HEK293 (cell line): ENCODE measurements at regions not wholly inside any gene's neighbourhood (a gene's known extent, or its start where the extent isn't known, plus 50 kb on each side); places are given as distances from the start of the nearest gene placed in this dataset.

Experiments used
- CTCF ChIA-PET: fragments of 350-600 bp; formaldehyde crosslinking; extraction: SDS; loops from one replicate; lab custom pipeline; 2021; ENCODE audit warnings: antibody characterized with exemption; lab: Yijun Ruan, JAX
- POLR2A ChIA-PET: fragments of 300-600 bp; formaldehyde crosslinking; extraction: SDS; loops from one replicate; lab custom pipeline; 2020; ENCODE audit warnings: antibody characterized with exemption, inconsistent platforms; lab: Yijun Ruan, JAX
- H3K27ac ChIP-seq: fragments of 200-500 bp; sonication (Bioruptor generic); 2 replicates; pipeline ENCODE4 v1.5.1; 2014; ENCODE audit warnings: low read depth, low read length, control low read depth, inconsistent platforms; ENCODE audit errors: extremely low read depth
- H3K36me3 ChIP-seq, 2 experiments: fragments of 200-500 bp in 1 of 2; sonication (Bioruptor generic) in 1 of 2; 1 replicate in 1 of 2; 2 replicates in 1 of 2; pipeline ENCODE4 v1.5.1; 2014 to 2017; ENCODE audit warnings: inconsistent platforms in 2 of 2, low read length in 2 of 2; ENCODE audit not compliant: control insufficient read depth in 2 of 2, insufficient read depth in 1 of 2
- H3K4me1 ChIP-seq: fragments of 200-500 bp; sonication (Bioruptor generic); 2 replicates; pipeline ENCODE4 v1.5.1; 2014; ENCODE audit warnings: mild to moderate bottlenecking, low read length, inconsistent platforms; ENCODE audit not compliant: control insufficient read depth, insufficient read depth
- H3K4me3 ChIP-seq: 2 replicates; pipeline ENCODE4 v1.5.1; 2011; ENCODE audit warnings: low read depth, mild to moderate bottlenecking, control low read depth, low read length, moderate library complexity
- H3K9me3 ChIP-seq: fragments of 200-500 bp; sonication (Bioruptor generic); 2 replicates; pipeline ENCODE4 v1.5.1; 2014; ENCODE audit warnings: low read depth, low read length, inconsistent platforms; ENCODE audit not compliant: control insufficient read depth, insufficient read depth
- KLF1 ChIP-seq: fragments of 450-650 bp; formaldehyde crosslinking; IDR thresholded peaks from 2 replicates; pipeline ENCODE4 v1.5.1; 2016; ENCODE audit warnings: missing biosample characterization, missing genetic modification characterization
- SALL2 ChIP-seq: fragments of 450-650 bp; formaldehyde crosslinking; IDR thresholded peaks from 2 replicates; pipeline ENCODE4 v1.5.0; 2017; ENCODE audit warnings: missing biosample characterization, mild to moderate bottlenecking, missing genetic modification characterization, borderline replicate concordance
- YY2 ChIP-seq: fragments of 450-650 bp; formaldehyde crosslinking; IDR thresholded peaks from 2 replicates; pipeline ENCODE4 v1.5.1; 2016; ENCODE audit warnings: missing biosample characterization, missing genetic modification characterization
- ZBTB1 ChIP-seq: fragments of 450-650 bp; formaldehyde crosslinking; IDR thresholded peaks from 2 replicates; pipeline ENCODE4 v1.5.1; 2016; ENCODE audit warnings: missing biosample characterization, missing genetic modification characterization
- ZBTB11 ChIP-seq: fragments of 450-650 bp; formaldehyde crosslinking; conservative IDR thresholded peaks from 2 replicates; pipeline ENCODE4 v1.5.1; 2016; ENCODE audit warnings: low read depth, missing biosample characterization, missing genetic modification characterization
- ZBTB21 ChIP-seq: fragments of 450-650 bp; formaldehyde crosslinking; IDR thresholded peaks from 2 replicates; pipeline ENCODE4 v1.5.1; 2017; ENCODE audit warnings: missing biosample characterization, missing genetic modification characterization
- ZNF121 ChIP-seq: fragments of 450-650 bp; formaldehyde crosslinking; IDR thresholded peaks from 2 replicates; pipeline ENCODE4 v1.5.1; 2016; ENCODE audit warnings: missing biosample characterization, missing genetic modification characterization
- ZNF146 ChIP-seq: fragments of 450-650 bp; formaldehyde crosslinking; IDR thresholded peaks from 2 replicates; pipeline ENCODE4 v1.5.1; 2016; ENCODE audit warnings: missing biosample characterization, missing genetic modification characterization
- ZNF155 ChIP-seq: fragments of 450-650 bp; formaldehyde crosslinking; IDR thresholded peaks from 2 replicates; pipeline ENCODE4 v1.5.1; 2016; ENCODE audit warnings: missing biosample characterization, missing genetic modification characterization
- ZNF341 ChIP-seq: fragments of 450-650 bp; formaldehyde crosslinking; IDR thresholded peaks from 2 replicates; pipeline ENCODE4; 2016; ENCODE audit warnings: low read depth, missing biosample characterization, missing genetic modification characterization
- ZNF350 ChIP-seq: fragments of 450-650 bp; formaldehyde crosslinking; IDR thresholded peaks from 2 replicates; pipeline ENCODE4 v1.5.0; 2017; ENCODE audit warnings: missing biosample characterization, mild to moderate bottlenecking, missing genetic modification characterization
- ZNF514 ChIP-seq: fragments of 450-650 bp; formaldehyde crosslinking; IDR thresholded peaks from 2 replicates; pipeline ENCODE4 v1.5.1; 2016; ENCODE audit warnings: missing biosample characterization, missing genetic modification characterization
- ZNF621 ChIP-seq: fragments of 450-650 bp; formaldehyde crosslinking; IDR thresholded peaks from 2 replicates; pipeline ENCODE4 v1.5.1; 2017; ENCODE audit warnings: missing biosample characterization, missing genetic modification characterization
- ZNF837 ChIP-seq: fragments of 450-650 bp; formaldehyde crosslinking; IDR thresholded peaks from 2 replicates; pipeline ENCODE4 v1.5.1; 2016; ENCODE audit warnings: missing biosample characterization, missing genetic modification characterization
- TF ChIP-seq, protein P1 (sequence below): fragments of 450-650 bp; formaldehyde crosslinking; optimal IDR thresholded peaks from 2 replicates; pipeline ENCODE3; 2016; ENCODE audit warnings: missing biosample characterization, mild to moderate bottlenecking, missing genetic modification characterization
- TF ChIP-seq, protein P2 (sequence below): fragments of 450-650 bp; formaldehyde crosslinking; IDR thresholded peaks from 2 replicates; pipeline ENCODE4 v1.5.1; 2016; ENCODE audit warnings: missing biosample characterization, missing genetic modification characterization
- TF ChIP-seq, protein P3 (sequence below): sonication (generic); formaldehyde crosslinking; IDR thresholded peaks from 2 replicates; pipeline ENCODE4 v1.8.1; 2022; ENCODE audit warnings: mild to moderate bottlenecking, moderate library complexity, missing genetic modification reagents

DNA sequence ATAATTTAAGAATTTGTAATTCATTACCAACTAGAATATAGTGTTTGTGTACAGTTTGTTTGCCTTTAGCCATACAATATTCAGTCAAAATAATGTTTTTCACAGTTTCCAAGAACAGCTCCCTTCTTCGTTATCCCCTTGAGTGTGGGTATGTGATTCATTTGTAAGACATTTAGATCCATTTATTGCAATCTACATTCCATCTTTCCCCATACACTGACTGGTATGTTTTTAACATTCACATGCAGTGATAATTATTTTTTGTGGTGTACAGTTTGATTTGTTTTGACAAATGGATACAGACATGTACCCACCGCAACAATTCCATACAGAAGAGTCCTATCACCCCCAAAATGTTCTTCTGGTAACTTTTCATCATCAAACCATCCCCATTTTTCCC, 589.1 kb upstream of the ADAMTS5 start:
- ChIA-PET POLR2A (no interaction called here), CTCF (interaction anchor here (0.7 to 1.4 kb wide), 2 partner anchors 9 to 22 kb away, joined by 3 to 6 read pairs; no protein-coding TSS in a partner anchor)
- no peaks in the 10 kb centered on the region; the same call in 1 of the 2 replicates for H3K9me3 ChIP-seq

GRCh38 chr21:27550287-27550686, 583.4 kb upstream of the ADAMTS5 start:
- ChIA-PET POLR2A (no interaction called here), CTCF (interaction anchor here (0.8 kb wide), 1 partner anchor 638 kb away, joined by 3 read pairs; no protein-coding TSS in a partner anchor)
- no peak for TF ChIP-seq YY2 (tag by site-specific recombination)
- TF ChIP-seq ZBTB11 (tag by site-specific recombination): no peak
- no peak overlapping the region for H3K27ac ChIP-seq
- H3K4me3 ChIP-seq: no peak overlapping the region
- no peaks in the 10 kb centered on the region for H3K4me1 ChIP-seq
- no peaks in the 10 kb centered on the region for H3K36me3 ChIP-seq
- no peaks in the 10 kb centered on the region; the same call in 1 of the 2 replicates for H3K9me3 ChIP-seq

More for the DNA sequence above, 589.1 kb upstream of the ADAMTS5 start:
- Histone ChIP-seq H3K27ac (no peak overlapping the region), H3K4me3 (no peak overlapping the region), H3K36me3 (no peaks in the 10 kb centered on the region)
- TF ChIP-seq ZBTB11 (tag by site-specific recombination) (no peak), ZNF341 (tag by site-specific recombination) (no peak)
- TF ChIP-seq, protein P1, sequence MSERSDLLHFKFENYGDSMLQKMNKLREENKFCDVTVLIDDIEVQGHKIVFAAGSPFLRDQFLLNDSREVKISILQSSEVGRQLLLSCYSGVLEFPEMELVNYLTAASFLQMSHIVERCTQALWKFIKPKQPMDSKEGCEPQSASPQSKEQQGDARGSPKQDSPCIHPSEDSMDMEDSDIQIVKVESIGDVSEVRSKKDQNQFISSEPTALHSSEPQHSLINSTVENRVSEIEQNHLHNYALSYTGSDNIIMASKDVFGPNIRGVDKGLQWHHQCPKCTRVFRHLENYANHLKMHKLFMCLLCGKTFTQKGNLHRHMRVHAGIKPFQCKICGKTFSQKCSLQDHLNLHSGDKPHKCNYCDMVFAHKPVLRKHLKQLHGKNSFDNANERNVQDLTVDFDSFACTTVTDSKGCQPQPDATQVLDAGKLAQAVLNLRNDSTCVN (tag by site-specific recombination): no peak
- TF ChIP-seq, all 188 proteins: peak for 0
- H3K4me1 ChIP-seq: no peaks in the 10 kb centered on the region

- Histone ChIP-seq H3K4me1 (no peaks in the 10 kb centered on the region), H3K27ac (no peak overlapping the region), H3K4me3 (no peak overlapping the region), H3K9me3 (no peaks in the 10 kb centered on the region), H3K36me3 (no peaks in the 10 kb centered on the region)
- ChIA-PET POLR2A (no interaction called here), CTCF (no interaction called here)
- TF ChIP-seq ZNF146 (no peak), ZNF155 (no peak), ZNF837 (tag by site-specific recombination) (no peak), ZNF621 (tag by site-specific recombination) (no peak)
Observed at GRCh38 chr21:27548486-27548885, 581.6 kb upstream of the ADAMTS5 start.

DNA sequence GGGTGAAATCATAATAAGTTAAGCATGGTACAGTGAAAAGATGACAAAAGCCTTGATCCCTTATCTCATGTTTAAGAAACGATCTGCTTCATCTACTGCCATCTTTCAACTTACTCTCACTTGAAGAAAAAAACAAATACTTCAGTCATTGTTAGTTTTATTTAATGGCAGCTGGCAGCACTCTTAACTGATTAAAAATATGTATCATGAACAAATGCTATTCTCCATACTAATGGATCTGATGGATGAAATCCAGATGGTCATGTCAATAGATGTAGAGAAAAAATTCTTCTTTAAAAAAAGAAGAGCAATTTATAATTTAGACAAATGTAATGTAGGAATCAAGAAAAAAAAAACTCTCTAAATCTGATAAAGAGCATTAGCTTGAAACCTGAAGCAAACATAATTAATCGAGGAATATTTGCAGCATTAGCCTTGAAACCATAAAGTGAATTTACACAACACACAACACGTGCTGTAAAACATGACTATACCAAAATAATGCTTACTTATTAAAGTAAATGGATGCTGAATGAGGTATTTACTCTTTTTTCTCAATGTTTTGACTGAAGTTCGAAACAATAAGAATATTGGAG, 579.0 kb upstream of the ADAMTS5 start:
- no peaks in the 10 kb centered on the region for H3K36me3 ChIP-seq
- ChIA-PET CTCF (interaction anchor here (0.7 to 1.0 kb wide), 2 partner anchors 19 to 192 kb away, joined by 3 read pairs; no protein-coding TSS in a partner anchor), POLR2A (no interaction called here)
- TF ChIP-seq, protein P2, sequence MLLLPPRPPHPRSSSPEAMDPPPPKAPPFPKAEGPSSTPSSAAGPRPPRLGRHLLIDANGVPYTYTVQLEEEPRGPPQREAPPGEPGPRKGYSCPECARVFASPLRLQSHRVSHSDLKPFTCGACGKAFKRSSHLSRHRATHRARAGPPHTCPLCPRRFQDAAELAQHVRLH (tag by site-specific recombination): no peak
- TF ChIP-seq ZNF350 (tag by site-specific recombination): no peak
- no peak for TF ChIP-seq KLF1 (tag by site-specific recombination)
- no peak for TF ChIP-seq ZBTB1 (tag by site-specific recombination)
- TF ChIP-seq, protein P3, sequence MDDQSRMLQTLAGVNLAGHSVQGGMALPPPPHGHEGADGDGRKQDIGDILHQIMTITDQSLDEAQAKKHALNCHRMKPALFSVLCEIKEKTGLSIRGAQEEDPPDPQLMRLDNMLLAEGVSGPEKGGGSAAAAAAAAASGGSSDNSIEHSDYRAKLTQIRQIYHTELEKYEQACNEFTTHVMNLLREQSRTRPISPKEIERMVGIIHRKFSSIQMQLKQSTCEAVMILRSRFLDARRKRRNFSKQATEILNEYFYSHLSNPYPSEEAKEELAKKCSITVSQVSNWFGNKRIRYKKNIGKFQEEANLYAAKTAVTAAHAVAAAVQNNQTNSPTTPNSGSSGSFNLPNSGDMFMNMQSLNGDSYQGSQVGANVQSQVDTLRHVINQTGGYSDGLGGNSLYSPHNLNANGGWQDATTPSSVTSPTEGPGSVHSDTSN (CRISPR knock-in tag): no peak
- TF ChIP-seq SALL2: no peak
- TF ChIP-seq ZNF514 (tag by site-specific recombination): no peak
- no peak for TF ChIP-seq ZBTB21 (tag by site-specific recombination)
- no peak for TF ChIP-seq ZNF121
- no peak overlapping the region for H3K4me3 ChIP-seq
- no peaks in the 10 kb centered on the region for H3K4me1 ChIP-seq
- no peaks in the 10 kb centered on the region for H3K9me3 ChIP-seq
- H3K27ac ChIP-seq: no peak overlapping the region
